ENCODE measurements at regions not wholly inside any gene's neighbourhood (a gene's known extent, or its start where the extent isn't known, plus 50 kb on each side); places are given as distances from the start of the nearest gene placed in this dataset.

DNA sequence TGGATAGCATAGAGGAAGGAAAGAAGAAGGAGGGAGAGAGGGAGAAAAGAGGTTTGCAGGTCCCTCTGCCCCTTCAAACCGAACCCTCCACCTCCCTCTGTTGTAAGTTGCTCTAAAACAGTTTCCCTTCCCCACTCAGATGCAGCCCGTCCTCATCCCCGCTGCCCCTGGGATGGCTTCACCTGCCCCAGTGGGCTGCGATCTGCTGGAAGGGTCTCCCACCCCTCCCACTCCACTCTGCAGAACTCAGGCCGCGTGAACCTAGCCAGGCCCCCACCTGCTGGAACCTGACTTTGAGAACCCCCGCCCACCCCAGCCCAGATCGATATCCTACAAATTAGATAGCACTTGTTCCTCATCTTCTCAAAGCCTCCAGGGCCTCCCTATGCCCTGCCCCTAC, 190.8 kb downstream of the DLL1 start:
- Mint-ChIP-seq H3K9me3 (peaks cover 4% of the 10 kb centered on the region), H3K36me3 (no peaks in the 10 kb centered on the region), H3K27me3 (ENCODE audit: low read depth) (peaks cover 6% of the 10 kb centered on the region), H3K4me1 (peaks cover 19% of the 10 kb centered on the region), H3K4me3 (no peak overlapping the region), H3K27ac (no peak overlapping the region)
- TF ChIP-seq, protein P1, sequence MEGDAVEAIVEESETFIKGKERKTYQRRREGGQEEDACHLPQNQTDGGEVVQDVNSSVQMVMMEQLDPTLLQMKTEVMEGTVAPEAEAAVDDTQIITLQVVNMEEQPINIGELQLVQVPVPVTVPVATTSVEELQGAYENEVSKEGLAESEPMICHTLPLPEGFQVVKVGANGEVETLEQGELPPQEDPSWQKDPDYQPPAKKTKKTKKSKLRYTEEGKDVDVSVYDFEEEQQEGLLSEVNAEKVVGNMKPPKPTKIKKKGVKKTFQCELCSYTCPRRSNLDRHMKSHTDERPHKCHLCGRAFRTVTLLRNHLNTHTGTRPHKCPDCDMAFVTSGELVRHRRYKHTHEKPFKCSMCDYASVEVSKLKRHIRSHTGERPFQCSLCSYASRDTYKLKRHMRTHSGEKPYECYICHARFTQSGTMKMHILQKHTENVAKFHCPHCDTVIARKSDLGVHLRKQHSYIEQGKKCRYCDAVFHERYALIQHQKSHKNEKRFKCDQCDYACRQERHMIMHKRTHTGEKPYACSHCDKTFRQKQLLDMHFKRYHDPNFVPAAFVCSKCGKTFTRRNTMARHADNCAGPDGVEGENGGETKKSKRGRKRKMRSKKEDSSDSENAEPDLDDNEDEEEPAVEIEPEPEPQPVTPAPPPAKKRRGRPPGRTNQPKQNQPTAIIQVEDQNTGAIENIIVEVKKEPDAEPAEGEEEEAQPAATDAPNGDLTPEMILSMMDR (IDR thresholded peaks at IDR 0.05; ENCODE audit: unreplicated experiment), result no peak
- DNase-seq (ENCODE audit: low spot score in 2 of 2, unreplicated experiment in 2 of 2), result no peak

DNA sequence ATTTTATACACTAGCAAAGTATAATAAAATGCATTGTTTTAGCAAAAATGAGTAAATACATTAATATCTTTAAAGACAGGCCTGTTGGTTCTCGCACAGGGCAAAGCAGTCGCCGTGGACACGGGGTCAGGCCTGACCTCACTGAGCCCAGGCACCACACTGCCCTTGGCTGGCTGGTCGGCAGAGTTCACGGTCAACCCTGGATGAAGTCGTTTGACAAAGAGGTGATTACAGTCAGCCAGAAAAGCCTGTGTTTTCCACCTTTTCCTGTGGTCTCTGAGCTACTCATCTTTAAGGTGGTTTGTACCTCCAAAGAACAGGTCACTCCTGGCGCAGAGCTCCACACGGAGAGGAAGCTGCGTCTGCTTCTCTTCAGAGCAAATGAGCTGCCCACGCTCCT, 191.5 kb downstream of the DLL1 start:
- Mint-ChIP-seq H3K36me3 (no peaks in the 10 kb centered on the region), H3K9me3 (no peaks in the 10 kb centered on the region), H3K4me1 (peaks cover 19% of the 10 kb centered on the region)

DNA sequence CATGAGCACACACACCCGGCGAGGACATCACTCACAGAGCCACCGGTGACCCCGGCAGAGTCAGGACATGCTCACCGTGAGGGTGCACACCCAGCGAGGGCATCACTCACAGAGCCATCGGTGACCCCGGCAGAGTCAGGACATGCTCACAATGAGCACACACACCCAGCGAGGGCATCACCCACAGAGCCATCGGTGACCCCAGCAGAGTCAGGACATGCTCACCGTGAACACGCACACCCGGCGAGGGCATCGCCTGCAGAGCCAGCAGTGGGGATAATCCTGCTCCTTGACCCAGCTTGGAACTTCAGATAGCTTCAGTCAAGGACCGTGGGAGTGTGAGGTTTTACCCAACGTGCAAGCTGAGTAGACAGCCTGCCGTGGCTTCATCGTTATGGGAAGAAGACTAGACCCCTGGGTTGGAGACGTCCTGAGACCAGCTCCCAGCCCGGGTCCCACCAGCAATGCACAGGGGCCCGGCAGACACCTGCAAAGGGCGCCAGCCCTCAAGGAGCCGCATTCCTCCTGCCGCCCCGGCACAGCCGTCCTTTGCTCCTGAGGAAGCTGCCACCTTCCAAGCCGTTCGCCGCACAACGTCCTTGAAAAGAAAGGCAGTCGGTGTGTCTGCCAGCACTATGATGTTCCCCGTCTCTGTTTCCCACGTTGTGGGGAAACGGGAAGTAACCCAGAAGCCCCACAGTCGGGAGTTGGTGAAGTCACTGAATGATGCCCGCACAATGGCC, 192.3 kb downstream of the DLL1 start:
- TF ChIP-seq, protein P1 (IDR thresholded peaks at IDR 0.05; ENCODE audit: unreplicated experiment), result no peak
- H3K36me3 Mint-ChIP-seq, result no peaks in the 10 kb centered on the region
- peaks cover 19% of the 10 kb centered on the region for H3K4me1 Mint-ChIP-seq
- no peak overlapping the region for H3K4me3 Mint-ChIP-seq
- no peaks in the 10 kb centered on the region for H3K9me3 Mint-ChIP-seq
- no peak overlapping the region for H3K27ac Mint-ChIP-seq
- peak in 1 of 2 experiments; percentile 37 for DNase-seq (ENCODE audit: low spot score in 2 of 2, unreplicated experiment in 2 of 2)
- H3K27me3 Mint-ChIP-seq (ENCODE audit: low read depth), result peaks cover 10% of the 10 kb centered on the region

More for the DNA sequence above, 191.5 kb downstream of the DLL1 start:
- TF ChIP-seq, protein P1 (IDR thresholded peaks at IDR 0.05; ENCODE audit: unreplicated experiment), result no peak
- Mint-ChIP-seq H3K27ac (no peak overlapping the region), H3K27me3 (ENCODE audit: low read depth) (peaks cover 10% of the 10 kb centered on the region), H3K4me3 (no peak overlapping the region)
- DNase-seq (ENCODE audit: low spot score in 2 of 2, unreplicated experiment in 2 of 2), result no peak

DNA sequence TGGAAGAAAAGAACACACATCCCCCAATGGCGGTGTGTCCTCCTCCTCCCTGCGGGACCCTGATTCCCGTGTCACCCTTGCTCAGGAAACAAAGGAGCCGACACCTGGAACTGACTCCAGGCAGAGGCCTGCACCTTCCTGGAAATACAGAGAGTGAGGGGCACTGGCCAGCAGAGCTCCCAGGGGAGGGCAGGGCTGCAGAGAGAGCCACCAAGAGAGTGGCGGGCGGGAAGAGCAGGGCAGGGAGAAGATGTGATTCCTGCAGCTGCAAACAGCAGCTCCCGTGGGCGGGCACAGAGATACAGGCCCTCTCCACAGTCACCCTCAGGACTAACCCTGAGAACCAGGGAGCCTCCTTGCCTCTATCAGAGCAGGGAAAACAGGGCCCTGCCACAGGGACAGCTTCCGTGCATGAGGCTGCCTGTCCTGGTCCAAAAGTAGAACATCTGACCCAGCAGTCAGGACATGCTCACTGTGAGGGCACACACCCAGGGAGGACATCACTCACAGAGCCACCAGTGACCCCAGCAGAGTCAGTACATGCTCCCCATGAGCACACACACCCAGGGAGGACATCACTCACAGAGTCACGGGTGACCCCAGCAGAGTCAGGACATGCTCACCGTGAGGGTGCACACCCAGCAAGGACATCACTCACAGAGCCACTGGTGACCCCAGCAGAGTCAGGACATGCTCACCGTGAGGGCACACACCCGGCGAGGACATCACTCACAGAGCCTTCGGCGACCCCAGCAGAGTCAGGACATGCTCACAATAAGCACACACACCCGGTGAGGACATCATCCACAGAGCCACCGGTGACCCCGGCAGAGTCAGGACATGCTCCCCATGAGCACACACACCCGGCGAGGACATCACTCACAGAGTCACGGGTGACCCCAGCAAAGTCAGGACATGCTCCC, 193.1 kb downstream of the DLL1 start:
- no peak overlapping the region for H3K27ac Mint-ChIP-seq
- H3K9me3 Mint-ChIP-seq, result no peaks in the 10 kb centered on the region
- H3K4me1 Mint-ChIP-seq, result peaks cover 19% of the 10 kb centered on the region
- peak; percentile 13 to 29 for DNase-seq (ENCODE audit: low spot score in 2 of 2, unreplicated experiment in 2 of 2)
- H3K36me3 Mint-ChIP-seq, result no peaks in the 10 kb centered on the region
- peaks cover 10% of the 10 kb centered on the region for H3K27me3 Mint-ChIP-seq (ENCODE audit: low read depth)
- TF ChIP-seq, protein P1 (IDR thresholded peaks at IDR 0.05; ENCODE audit: unreplicated experiment), result no peak
- no peak overlapping the region for H3K4me3 Mint-ChIP-seq

DNA sequence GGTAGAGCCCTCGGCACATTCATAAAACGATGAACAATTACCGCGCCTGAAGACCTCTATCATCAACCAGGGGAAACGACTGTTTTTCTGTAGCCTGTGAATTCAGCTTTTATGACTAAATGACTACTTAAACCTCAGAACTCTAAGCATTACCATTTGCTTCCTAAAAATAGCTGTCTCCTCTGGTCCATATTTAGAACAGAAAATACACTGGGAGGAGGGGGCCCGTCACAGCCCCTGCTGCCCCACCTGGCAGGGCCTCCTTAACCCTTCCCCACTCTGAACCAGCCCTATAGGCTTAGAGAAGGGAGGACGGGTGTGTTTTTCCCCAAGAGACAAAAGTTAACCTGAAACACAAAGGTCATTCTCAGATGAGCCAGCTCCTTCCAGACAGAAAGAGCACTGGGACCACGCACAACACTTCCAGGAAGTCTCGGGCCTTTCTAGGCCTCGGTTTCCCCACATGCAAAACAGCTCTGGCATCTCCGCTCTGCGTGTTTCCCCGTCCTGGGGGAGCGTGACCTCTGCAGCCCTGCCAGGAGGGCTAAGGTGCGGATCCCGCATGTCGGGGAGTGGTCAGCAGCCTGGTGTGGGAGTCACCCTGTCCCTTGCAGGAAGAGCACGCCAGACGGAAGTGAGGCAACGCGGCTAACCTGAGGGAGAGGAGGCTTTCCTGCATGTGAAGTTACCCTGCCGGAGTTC, 193.9 kb downstream of the DLL1 start:
- H3K9me3 Mint-ChIP-seq, result no peaks in the 10 kb centered on the region
- TF ChIP-seq, protein P1 (IDR thresholded peaks at IDR 0.05; ENCODE audit: unreplicated experiment), result no peak
- no peak overlapping the region for H3K27ac Mint-ChIP-seq
- DNase-seq (ENCODE audit: low spot score in 2 of 2, unreplicated experiment in 2 of 2), result peak in 1 of 2 experiments; percentile 29
- H3K36me3 Mint-ChIP-seq, result no peaks in the 10 kb centered on the region
- H3K4me1 Mint-ChIP-seq, result peaks cover 19% of the 10 kb centered on the region
- H3K27me3 Mint-ChIP-seq (ENCODE audit: low read depth), result peaks cover 10% of the 10 kb centered on the region
- no peak overlapping the region for H3K4me3 Mint-ChIP-seq
